ENCODE measurements at regions not wholly inside any gene's neighbourhood (a gene's known extent, or its start where the extent isn't known, plus 50 kb on each side); places are given as distances from the start of the nearest gene placed in this dataset.

GRCh38 chr14:30499358-30499757, 59.6 kb upstream of the G2E3 start:
- ChIA-PET CTCF (no interaction called here), POLR2A (no interaction called here)
- no peaks in the 10 kb centered on the region for H3K36me3 Mint-ChIP-seq (ENCODE audit: low read depth)
- DNase-seq (no peak), ATAC-seq (no peak)
- H3K4me3 Mint-ChIP-seq, result no peak overlapping the region
- no peaks in the 10 kb centered on the region for H3K4me1 Mint-ChIP-seq (ENCODE audit: low read depth)
- no peak overlapping the region for H3K27ac Mint-ChIP-seq
- H3K27me3 Mint-ChIP-seq (ENCODE audit: low read depth), result peaks cover 6% of the 10 kb centered on the region
- no peaks in the 10 kb centered on the region for H3K9me3 Mint-ChIP-seq (ENCODE audit: insufficient read depth)

- no peaks in the 10 kb centered on the region for H3K36me3 Mint-ChIP-seq (ENCODE audit: low read depth)
- ChIA-PET CTCF (no interaction called here), POLR2A (no interaction called here)
- H3K27ac Mint-ChIP-seq, result no peak overlapping the region
- H3K9me3 Mint-ChIP-seq (ENCODE audit: insufficient read depth), result no peaks in the 10 kb centered on the region
- ATAC-seq, result no peak
- no peaks in the 10 kb centered on the region for H3K4me1 Mint-ChIP-seq (ENCODE audit: low read depth)
- no peak overlapping the region for H3K4me3 Mint-ChIP-seq
- DNase-seq, result no peak
- H3K27me3 Mint-ChIP-seq (ENCODE audit: low read depth), result peaks cover 5% of the 10 kb centered on the region
These were observed 58.7 kb upstream of the G2E3 start for GRCh38 chr14:30500222-30500621.

- no peaks in the 10 kb centered on the region for H3K36me3 Mint-ChIP-seq (ENCODE audit: low read depth)
- CTCF ChIA-PET, result no interaction called here
- no peaks in the 10 kb centered on the region for H3K9me3 Mint-ChIP-seq (ENCODE audit: insufficient read depth)
- POLR2A ChIA-PET, result no interaction called here
- H3K27ac Mint-ChIP-seq, result no peak overlapping the region
- ATAC-seq, result no peak
- no peak overlapping the region for H3K4me3 Mint-ChIP-seq
- no peak for DNase-seq
- H3K4me1 Mint-ChIP-seq (ENCODE audit: low read depth), result no peaks in the 10 kb centered on the region
- H3K27me3 Mint-ChIP-seq (ENCODE audit: low read depth), result peaks cover 7% of the 10 kb centered on the region
These were observed 51.7 kb upstream of the G2E3 start for GRCh38 chr14:30507209-30507608.

Data from activated CD8-positive, alpha-beta T cell treated with anti-CD3 and anti-CD28 coated beads, Interleukin-2, amount 10 ng/mL, durations not matched to agents 7 days and 5 days (primary cell).